B cell (primary cell): ENCODE measurements at regions not wholly inside any gene's neighbourhood (a gene's known extent, or its start where the extent isn't known, plus 50 kb on each side); places are given as distances from the start of the nearest gene placed in this dataset.
"Not testable (repeated sequence)": the region's sequence is repeated elsewhere in the genome, so short reads cannot be mapped to it uniquely, and the experiment has no call there.

Source experiments
- ATAC-seq: fragments of 200-7000 bp; cut with Tn5 transposase; one replicate; pipeline ENCODE4 v1.10.0; 2021; ENCODE audit warnings: low read depth, mild to moderate bottlenecking, moderate number of reproducible peaks, moderate library complexity
- CTCF ChIA-PET: fragments of 350-600 bp; sonication (Branson Sonifier 250); formaldehyde crosslinking; loops from one replicate; lab custom pipeline; 2021; ENCODE audit warnings: antibody characterized with exemption, inconsistent platforms; lab: Charles Lee
- POLR2A ChIA-PET: fragments of 350-600 bp; sonication (Branson Sonifier 250); formaldehyde crosslinking; loops from one replicate; lab custom pipeline; 2021; ENCODE audit warnings: antibody characterized with exemption; lab: Charles Lee
- DNase-seq: peaks from one replicate; pipeline ENCODE4 v3.0.0; 2013
- H2AFZ ChIP-seq: 2 replicates; pipeline ENCODE4 v1.6.1; 2012; ENCODE audit warnings: mild to moderate bottlenecking, low read depth, low read length; ENCODE audit not compliant: insufficient read depth, poor library complexity, severe bottlenecking
- H3K27ac ChIP-seq, 2 donors: 1 replicate in 1 of 2; 2 replicates in 1 of 2; pipeline ENCODE4 v1.5.1; 2012 to 2013; ENCODE audit warnings: low read length in 2 of 2, mild to moderate bottlenecking in 2 of 2, moderate library complexity in 1 of 2
- H3K27me3 ChIP-seq, 4 experiments: fragments of 200-600 bp in 1 of 4; sonication (generic) in 1 of 4; replicated peaks in 1 of 4; 1 replicate in 2 of 4; 2 replicates in 2 of 4; pipeline versions ENCODE4 v1.6.1 to v1.7.0; 2013 to 2016; ENCODE audit warnings: low read length in 3 of 4, mild to moderate bottlenecking in 2 of 4, mixed read lengths in 1 of 4, moderate library complexity in 1 of 4; ENCODE audit not compliant: insufficient read depth in 4 of 4, control insufficient read depth in 3 of 4; ENCODE audit errors: control extremely low read depth in 1 of 4
- H3K36me3 ChIP-seq, 2 experiments: replicated peaks in 1 of 2; 1 replicate in 1 of 2; 2 replicates in 1 of 2; pipeline versions ENCODE4 v1.6.1 to v1.7.1; 2013; ENCODE audit warnings: low read length in 1 of 2; ENCODE audit not compliant: insufficient read depth in 2 of 2, control insufficient read depth in 1 of 2; ENCODE audit errors: control extremely low read depth in 1 of 2, extremely low read depth in 1 of 2
- H3K4me1 ChIP-seq, 2 donors: fragments of 200-600 bp in 1 of 2; sonication (generic) in 1 of 2; 1 replicate in 1 of 2; 2 replicates in 1 of 2; pipeline versions ENCODE4 v1.5.1 to v1.6.1; 2013 to 2017; ENCODE audit warnings: low read length in 2 of 2; ENCODE audit not compliant: control insufficient read depth in 2 of 2, insufficient read depth in 2 of 2
- H3K4me2 ChIP-seq: replicated peaks from 2 replicates; pipeline ENCODE3; 2012; ENCODE audit warnings: mild to moderate bottlenecking, low read depth, low read length; ENCODE audit not compliant: poor library complexity, severe bottlenecking
- H3K4me3 ChIP-seq, 5 experiments: fragments of 200-600 bp in 1 of 5; sonication (generic) in 1 of 5; 1 replicate in 3 of 5; 2 replicates in 2 of 5; pipeline versions ENCODE4 v1.5.1 to v1.7.0; 2011 to 2016; ENCODE audit warnings: low read length in 4 of 5, mild to moderate bottlenecking in 4 of 5, low read depth in 2 of 5, control low read depth in 1 of 5, moderate library complexity in 1 of 5; ENCODE audit not compliant: insufficient read depth in 1 of 5; ENCODE audit errors: control extremely low read depth in 1 of 5, extremely low read depth in 1 of 5
- H3K79me2 ChIP-seq: fragments of 200-600 bp; sonication (generic); one replicate; pipeline ENCODE4 v1.6.0; 2016; ENCODE audit warnings: low read length; ENCODE audit not compliant: control insufficient read depth, insufficient read depth
- H3K9ac ChIP-seq: fragments of 200-600 bp; sonication (generic); 2 replicates; pipeline ENCODE4 v1.6.1; 2017; ENCODE audit warnings: mild to moderate bottlenecking, low read length, moderate library complexity
- H3K9me3 ChIP-seq, 3 donors: one replicate each; pipeline versions ENCODE4 v1.6.1 to v1.7.1; 2013; ENCODE audit warnings: low read length in 2 of 3; ENCODE audit not compliant: control insufficient read depth in 2 of 3, insufficient read depth in 1 of 3; ENCODE audit errors: control extremely low read depth in 1 of 3
- H4K20me1 ChIP-seq: 2 replicates; pipeline ENCODE4 v1.6.0; 2012; ENCODE audit warnings: mild to moderate bottlenecking, low read length; ENCODE audit not compliant: insufficient read depth, control insufficient read depth, poor library complexity, severe bottlenecking
- H3K27ac Mint-ChIP-seq: one replicate; pipeline ENCODE4 v1.8.0; 2021; ENCODE audit warnings: mixed read lengths
- H3K27me3 Mint-ChIP-seq: one replicate; pipeline ENCODE4 v1.8.0; 2021; ENCODE audit warnings: mixed read lengths
- H3K4me1 Mint-ChIP-seq: one replicate; pipeline ENCODE4 v1.8.0; 2021; ENCODE audit warnings: mixed read lengths
- H3K4me3 Mint-ChIP-seq: one replicate; pipeline ENCODE4 v1.8.0; 2021; ENCODE audit warnings: mixed read lengths
- H3K9me3 Mint-ChIP-seq: one replicate; pipeline ENCODE4 v1.8.0; 2022; ENCODE audit warnings: mixed read lengths; ENCODE audit not compliant: insufficient read depth
- CTCF ChIP-seq: fragments of 200-600 bp; IDR thresholded peaks from one replicate; pipeline ENCODE4 v1.8.0; 2022; ENCODE audit warnings: antibody characterized with exemption, mild to moderate bottlenecking
- EZH2 ChIP-seq: IDR thresholded peaks from 2 replicates; pipeline ENCODE4 v1.6.1; 2012; ENCODE audit warnings: borderline replicate concordance, low read depth, mild to moderate bottlenecking, moderate library complexity, low read length; ENCODE audit not compliant: insufficient read depth, poor library complexity, severe bottlenecking
- WGBS: methylation state at CpG from one replicate; pipeline ENCODE4 v1.1.5; 2013; ENCODE audit warnings: missing lambda C conversion rate; ENCODE audit not compliant: insufficient coverage; 5-methylcytosine and 5-hydroxymethylcytosine counted together
- intact Hi-C: fragments of 100-400 bp; cut with micrococcal nuclease; formaldehyde crosslinking; loops from one replicate; pipeline ENCODE4 v1.10.0; 2022

- CTCF ChIA-PET = no interaction called here
- no peaks in the 10 kb centered on the region for H3K27me3 ChIP-seq
- no peak overlapping the region for H2AFZ ChIP-seq
- H3K9ac ChIP-seq = no peak overlapping the region
- DNase-seq = no peak
- TF ChIP-seq CTCF = no peak
- TF ChIP-seq EZH2 = no peak
- H3K79me2 ChIP-seq = no peaks in the 10 kb centered on the region
- Mint-ChIP-seq H3K4me1 (no peaks in the 10 kb centered on the region), H3K4me3 (no peak overlapping the region), H3K27me3 (no peaks in the 10 kb centered on the region), H3K27ac (no peak overlapping the region), H3K9me3 (peaks cover 19% of the 10 kb centered on the region)
- intact Hi-C loops = no loop called here
- POLR2A ChIA-PET = no interaction called here
- H4K20me1 ChIP-seq = no peaks in the 10 kb centered on the region
- H3K4me1 ChIP-seq = no peaks in the 10 kb centered on the region
- ATAC-seq = no peak
- no peak overlapping the region for H3K4me3 ChIP-seq
- no peaks in the 10 kb centered on the region for H3K36me3 ChIP-seq
- no peaks in the 10 kb centered on the region for H3K9me3 ChIP-seq
- no peak overlapping the region for H3K27ac ChIP-seq
- no peak overlapping the region for H3K4me2 ChIP-seq
These were observed 403.7 kb downstream of the CNTN3 start for GRCh38 chr3:74210739-74211138.

GRCh38 chr3:74200952-74201351, 413.5 kb downstream of the CNTN3 start:
- no peak for TF ChIP-seq CTCF
- TF ChIP-seq EZH2 = no peak
- Histone ChIP-seq H3K4me1 (no peaks in the 10 kb centered on the region), H3K9me3 (peaks cover 0 to 3% (median 0%) of the 10 kb centered on the region in 3 donors), H3K27ac (no peak overlapping the region), H3K79me2 (no peaks in the 10 kb centered on the region), H2AFZ (no peak overlapping the region), H3K9ac (no peak overlapping the region), H3K4me3 (no peak overlapping the region), H3K36me3 (no peaks in the 10 kb centered on the region), H4K20me1 (no peaks in the 10 kb centered on the region), H3K4me2 (no peak overlapping the region), H3K27me3 (no peaks in the 10 kb centered on the region)
- no peaks in the 10 kb centered on the region for H3K9me3 Mint-ChIP-seq
- WGBS = no CpG with 5 or more reads among the region's 2 CpGs
- no peak overlapping the region for H3K4me3 Mint-ChIP-seq
- CTCF ChIA-PET = no interaction called here
- H3K27me3 Mint-ChIP-seq = no peaks in the 10 kb centered on the region
- H3K27ac Mint-ChIP-seq = no peak overlapping the region
- intact Hi-C loops = no loop called here
- POLR2A ChIA-PET = no interaction called here
- no peak for DNase-seq
- no peaks in the 10 kb centered on the region for H3K4me1 Mint-ChIP-seq
- ATAC-seq = no peak

- H3K4me3 ChIP-seq, ATAC-seq, POLR2A ChIA-PET, H3K9me3 ChIP-seq, H3K4me1 Mint-ChIP-seq, H3K27me3 ChIP-seq, H2AFZ ChIP-seq, H4K20me1 ChIP-seq, H3K4me1 ChIP-seq, H3K9ac ChIP-seq, CTCF ChIA-PET, H3K27ac ChIP-seq, H3K4me3 Mint-ChIP-seq, H3K36me3 ChIP-seq, H3K27ac Mint-ChIP-seq, intact Hi-C loops, DNase-seq, H3K4me2 ChIP-seq, H3K27me3 Mint-ChIP-seq, H3K79me2 ChIP-seq, H3K9me3 Mint-ChIP-seq: not testable (repeated sequence)
- 93% methylated on average over 5 of the region's 5 CpGs for WGBS
These were observed 435.8 kb downstream of the CNTN3 start for GRCh38 chr3:74178664-74179063.
